HK-2 (cell line): ENCODE measurements at regions not wholly inside any gene's neighbourhood (a gene's known extent, or its start where the extent isn't known, plus 50 kb on each side); places are given as distances from the start of the nearest gene placed in this dataset.

Source experiments
- DNase-seq: peaks from one replicate; pipeline ENCODE4 v3.0.0-alpha.2; 2018; ENCODE audit not compliant: unreplicated experiment

GRCh38 chr1:68959461-68960030 lies 462.7 kb upstream of the DEPDC1 start:
- no peak for DNase-seq

- DNase-seq: no peak
Measured at GRCh38 chr1:68961143-68961542, 464.3 kb upstream of the DEPDC1 start.

- DNase-seq: no peak
Measured at GRCh38 chr1:68963353-68963752, 466.5 kb upstream of the DEPDC1 start.

- DNase-seq: no peak
Measured at GRCh38 chr1:68969441-68969840, 472.6 kb upstream of the DEPDC1 start.

- no peak for DNase-seq
Measured at GRCh38 chr1:68970571-68970970, 473.7 kb upstream of the DEPDC1 start.

- no peak for DNase-seq
Measured at GRCh38 chr1:68973459-68974244, 476.8 kb upstream of the DEPDC1 start.

GRCh38 chr1:68974447-68974846 lies 477.6 kb upstream of the DEPDC1 start:
- no peak for DNase-seq

- DNase-seq: no peak
Measured at GRCh38 chr1:68975212-68975933, 478.5 kb upstream of the DEPDC1 start.

GRCh38 chr1:68976916-68977610 lies 480.2 kb upstream of the DEPDC1 start:
- no peak for DNase-seq

GRCh38 chr1:68979891-68980290 lies 483.0 kb upstream of the DEPDC1 start:
- no peak for DNase-seq

GRCh38 chr1:68984289-68984688 lies 487.4 kb upstream of the DEPDC1 start:
- no peak for DNase-seq

GRCh38 chr1:68994096-68994495 lies 497.2 kb upstream of the DEPDC1 start:
- DNase-seq: no peak

- DNase-seq: no peak
Measured at GRCh38 chr1:69016468-69016867, 519.6 kb upstream of the DEPDC1 start.

- DNase-seq: no peak
Measured at GRCh38 chr1:69029649-69030048, 532.8 kb upstream of the DEPDC1 start.

- no peak for DNase-seq
Measured at GRCh38 chr1:69038379-69038778, 529.3 kb upstream of the LRRC7 start.

- DNase-seq: no peak
Measured at GRCh38 chr1:69045572-69045971, 522.1 kb upstream of the LRRC7 start.

GRCh38 chr1:69055194-69055593 lies 512.5 kb upstream of the LRRC7 start:
- no peak for DNase-seq

GRCh38 chr1:69058454-69058853 lies 509.3 kb upstream of the LRRC7 start:
- DNase-seq: no peak

GRCh38 chr1:69070660-69071373 lies 496.9 kb upstream of the LRRC7 start:
- no peak for DNase-seq

- no peak for DNase-seq
Measured at GRCh38 chr1:69073176-69073575, 494.5 kb upstream of the LRRC7 start.

- DNase-seq: no peak
Measured at GRCh38 chr1:69076631-69077030, 491.1 kb upstream of the LRRC7 start.

GRCh38 chr1:69077198-69077597 lies 490.5 kb upstream of the LRRC7 start:
- no peak for DNase-seq
